ENCODE measurements at regions not wholly inside any gene's neighbourhood (a gene's known extent, or its start where the extent isn't known, plus 50 kb on each side); places are given as distances from the start of the nearest gene placed in this dataset.

DNA sequence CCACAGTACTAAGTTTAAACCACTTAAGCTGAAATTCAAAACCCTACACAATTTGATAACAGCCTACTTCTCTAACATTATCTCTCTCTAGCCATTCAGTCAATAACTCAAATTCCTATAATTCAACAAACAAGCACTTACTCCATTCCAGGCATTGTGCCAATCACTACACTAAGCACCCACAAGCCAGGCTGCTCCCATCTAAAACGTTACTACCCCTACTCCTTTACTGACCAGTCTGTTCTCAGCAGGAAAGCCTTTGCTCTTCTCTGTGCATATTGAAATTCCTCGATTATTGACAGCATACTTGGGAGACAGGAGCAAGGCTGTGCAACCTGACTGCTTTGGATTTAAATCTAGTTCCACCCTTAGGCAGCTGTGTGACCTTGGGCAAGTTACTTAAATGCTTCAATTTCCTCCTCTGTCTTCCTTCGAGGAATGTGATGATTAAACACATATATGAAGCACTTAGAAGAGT is 177.2 kb upstream of the THBS1 start:
- TF ChIP-seq CTCF (IDR thresholded peaks at IDR 0.05; ENCODE audit: control extremely low read depth in 1 of 3, insufficient read depth in 1 of 3, low read depth in 1 of 3, low read length in 3 of 3), result no peak
- TF ChIP-seq POLR2AphosphoS5 (IDR thresholded peaks at IDR 0.05; ENCODE audit: low read depth, low read length), result no peak
- no peak for TF ChIP-seq MAFK (IDR thresholded peaks at IDR 0.05; ENCODE audit: low read depth, low read length)
- TF ChIP-seq POLR2A (IDR thresholded peaks at IDR 0.05; ENCODE audit: control extremely low read depth in 1 of 2, low read depth in 2 of 2, low read length in 2 of 2), result no peak
- TF ChIP-seq, protein P1, sequence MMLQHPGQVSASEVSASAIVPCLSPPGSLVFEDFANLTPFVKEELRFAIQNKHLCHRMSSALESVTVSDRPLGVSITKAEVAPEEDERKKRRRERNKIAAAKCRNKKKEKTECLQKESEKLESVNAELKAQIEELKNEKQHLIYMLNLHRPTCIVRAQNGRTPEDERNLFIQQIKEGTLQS (IDR thresholded peaks at IDR 0.05; ENCODE audit: insufficient read depth, low read depth, low read length), result no peak
